GM23248 (cell line): ENCODE measurements at regions not wholly inside any gene's neighbourhood (a gene's known extent, or its start where the extent isn't known, plus 50 kb on each side); places are given as distances from the start of the nearest gene placed in this dataset.
"Not testable (repeated sequence)": the region's sequence is repeated elsewhere in the genome, so short reads cannot be mapped to it uniquely, and the experiment has no call there.

Experiments
- DNase-seq: peaks from one replicate; pipeline ENCODE4 v3.0.0-alpha.2; 2015
- H2AFZ ChIP-seq: fragments of 200-600 bp; sonication (generic); 2 replicates; pipeline ENCODE4 v1.6.1; 2016; ENCODE audit warnings: antibody characterized with exemption
- H3F3A ChIP-seq: fragments of 200-600 bp; sonication (generic); 2 replicates; pipeline ENCODE4 v1.6.1; 2016; ENCODE audit warnings: mild to moderate bottlenecking, antibody characterized with exemption, mixed run types; ENCODE audit not compliant: insufficient read depth
- H3K27ac ChIP-seq: fragments of 200-600 bp; sonication (generic); 2 replicates; pipeline ENCODE4 v1.5.1; 2016; ENCODE audit warnings: mild to moderate bottlenecking
- H3K27me3 ChIP-seq: fragments of 200-600 bp; sonication (generic); replicated peaks from 2 replicates; pipeline ENCODE4 v1.6.1; 2016; ENCODE audit warnings: mild to moderate bottlenecking; ENCODE audit not compliant: insufficient read depth
- H3K36me3 ChIP-seq: fragments of 200-600 bp; sonication (generic); 2 replicates; pipeline ENCODE4 v1.6.1; 2016; ENCODE audit warnings: low read depth, mild to moderate bottlenecking
- H3K4me1 ChIP-seq: fragments of 200-600 bp; sonication (generic); 2 replicates; pipeline ENCODE4 v1.6.1; 2016; ENCODE audit warnings: mild to moderate bottlenecking; ENCODE audit not compliant: insufficient read depth
- H3K4me2 ChIP-seq: fragments of 200-600 bp; sonication (generic); one replicate; pipeline ENCODE4 v1.6.1; 2016; ENCODE audit warnings: mild to moderate bottlenecking; ENCODE audit not compliant: unreplicated experiment
- H3K4me3 ChIP-seq: fragments of 200-600 bp; sonication (generic); 2 replicates; pipeline ENCODE4 v1.5.1; 2016; ENCODE audit warnings: mild to moderate bottlenecking
- H3K79me2 ChIP-seq: fragments of 200-600 bp; sonication (generic); 2 replicates; pipeline ENCODE4 v1.6.1; 2016; ENCODE audit warnings: mild to moderate bottlenecking; ENCODE audit not compliant: insufficient read depth
- H3K9ac ChIP-seq: fragments of 200-600 bp; sonication (generic); 2 replicates; pipeline ENCODE4 v1.6.1; 2016; ENCODE audit warnings: mild to moderate bottlenecking
- H3K9me2 ChIP-seq: fragments of 200-600 bp; sonication (generic); 2 replicates; pipeline ENCODE4 v1.6.1; 2016; ENCODE audit warnings: mixed run types, mild to moderate bottlenecking, moderate library complexity; ENCODE audit not compliant: insufficient read depth
- H3K9me3 ChIP-seq: fragments of 200-600 bp; sonication (generic); one replicate; pipeline ENCODE4 v1.6.1; 2017; ENCODE audit warnings: low read depth
- H4K20me1 ChIP-seq: fragments of 200-600 bp; sonication (generic); 2 replicates; pipeline ENCODE4 v1.6.0; 2016; ENCODE audit not compliant: insufficient read depth
- EZH2 ChIP-seq: fragments of 200-600 bp; sonication (generic); IDR thresholded peaks from 2 replicates; pipeline ENCODE4 v1.6.1; 2018; ENCODE audit warnings: antibody characterized with exemption, mild to moderate bottlenecking; ENCODE audit not compliant: insufficient read depth, poor library complexity, severe bottlenecking
- EZH2phosphoT487 ChIP-seq: fragments of 200-600 bp; sonication (generic); IDR thresholded peaks from 2 replicates; pipeline ENCODE4 v1.6.1; 2018; ENCODE audit warnings: antibody characterized with exemption, moderate library complexity, mild to moderate bottlenecking, low read depth; ENCODE audit not compliant: insufficient read depth
- WGBS, 2 experiments: methylation state at CpG; one replicate each; pipeline ENCODE4 v1.1.6; 2015 to 2017; ENCODE audit warnings: low lambda C conversion rate in 2 of 2, low coverage in 1 of 2; ENCODE audit errors: missing lambda C conversion rate in 2 of 2; 5-methylcytosine and 5-hydroxymethylcytosine counted together
- in situ Hi-C: fragments of 300-500 bp; cut with MboI; formaldehyde crosslinking; loops from 2 replicates; pipeline ENCODE4 v1.15.0; 2020

DNA sequence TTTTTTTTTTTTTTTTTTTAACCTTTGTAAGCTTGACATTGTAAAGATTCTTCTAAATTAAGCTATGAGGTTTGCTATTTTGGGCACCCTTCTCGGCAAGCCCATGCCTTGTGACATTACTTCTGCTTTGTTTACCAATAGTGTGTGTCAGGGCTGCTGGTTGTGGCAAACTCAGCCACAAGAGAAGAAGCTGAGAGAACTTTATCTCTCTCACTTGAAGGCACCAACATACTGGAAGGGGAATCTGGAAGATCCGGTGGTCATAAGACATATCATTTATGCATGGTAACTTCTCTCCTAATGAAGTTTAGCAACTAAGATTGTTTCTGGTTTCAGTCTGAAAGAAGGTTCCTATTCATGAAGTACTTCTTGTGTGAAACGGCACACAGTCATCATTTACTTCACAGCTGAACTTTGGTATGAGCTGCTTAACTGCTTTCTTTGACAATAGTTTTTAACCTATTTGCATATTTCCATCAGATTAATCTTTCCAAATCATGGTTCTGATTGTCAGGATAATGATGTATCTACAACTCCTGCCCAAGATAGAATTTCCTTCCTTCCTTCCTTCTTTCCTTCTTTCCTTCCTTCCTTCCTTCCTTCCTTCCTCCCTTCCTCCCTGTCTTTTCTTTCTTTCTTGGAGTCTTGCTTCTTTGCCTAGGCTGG, 189.3 kb downstream of the NFKBIZ start:
- DNase-seq, result no peak
- 0 out of 2 replicates have a peak, but pooled peaks cover 3% of the 10 kb centered on the region for H3K4me1 ChIP-seq
- TF ChIP-seq EZH2 (no peak), EZH2phosphoT487 (no peak)
- WGBS, 2 experiments, result 75 to 77% methylated on average over 3 of the region's 3 CpGs
- no peaks in the 10 kb centered on the region for H3F3A ChIP-seq
- in situ Hi-C loops, result no loop called here
- H3K36me3 ChIP-seq, result no peaks in the 10 kb centered on the region
- H3K4me3 ChIP-seq, result no peak overlapping the region
- H3K27ac ChIP-seq, result no peak overlapping the region
- H3K9me2 ChIP-seq, result no peaks in the 10 kb centered on the region
- H3K9me3 ChIP-seq, result no peaks in the 10 kb centered on the region
- H3K27me3 ChIP-seq, result no peaks in the 10 kb centered on the region
- no peak overlapping the region for H2AFZ ChIP-seq
- no peak overlapping the region for H3K4me2 ChIP-seq
- no peak overlapping the region for H3K9ac ChIP-seq
- H3K79me2 ChIP-seq, result no peaks in the 10 kb centered on the region
- H4K20me1 ChIP-seq, result no peaks in the 10 kb centered on the region

DNA sequence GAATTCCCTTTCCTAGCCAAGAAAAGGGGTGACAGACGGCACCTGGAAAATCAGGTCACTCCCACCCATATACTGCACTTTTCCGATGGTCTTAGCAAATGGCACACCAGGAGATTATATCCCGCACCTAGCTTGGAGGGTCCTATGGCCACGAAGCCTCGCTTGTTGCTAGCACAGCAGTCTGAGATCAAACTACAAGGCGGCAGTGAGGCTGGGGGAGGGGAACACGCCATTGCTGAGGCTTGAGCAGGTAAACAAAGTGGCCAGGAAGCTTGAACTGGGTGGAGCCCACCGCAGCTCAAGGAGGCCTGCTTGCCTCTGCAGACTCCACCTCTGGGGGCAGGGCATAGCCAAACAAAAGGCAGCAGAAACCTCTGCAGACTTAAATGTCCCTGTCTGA, 190.8 kb downstream of the NFKBIZ start:
- H3K27ac ChIP-seq, H3K36me3 ChIP-seq, H3K4me3 ChIP-seq, H3K27me3 ChIP-seq, H3K4me2 ChIP-seq, in situ Hi-C loops, H3K9me2 ChIP-seq, H3K9me3 ChIP-seq, H3K79me2 ChIP-seq, DNase-seq, H3K9ac ChIP-seq, H4K20me1 ChIP-seq, H2AFZ ChIP-seq, H3K4me1 ChIP-seq, H3F3A ChIP-seq: not testable (repeated sequence)
- 70 to 74% methylated on average over 8 of the region's 8 CpGs for WGBS, 2 experiments

DNA sequence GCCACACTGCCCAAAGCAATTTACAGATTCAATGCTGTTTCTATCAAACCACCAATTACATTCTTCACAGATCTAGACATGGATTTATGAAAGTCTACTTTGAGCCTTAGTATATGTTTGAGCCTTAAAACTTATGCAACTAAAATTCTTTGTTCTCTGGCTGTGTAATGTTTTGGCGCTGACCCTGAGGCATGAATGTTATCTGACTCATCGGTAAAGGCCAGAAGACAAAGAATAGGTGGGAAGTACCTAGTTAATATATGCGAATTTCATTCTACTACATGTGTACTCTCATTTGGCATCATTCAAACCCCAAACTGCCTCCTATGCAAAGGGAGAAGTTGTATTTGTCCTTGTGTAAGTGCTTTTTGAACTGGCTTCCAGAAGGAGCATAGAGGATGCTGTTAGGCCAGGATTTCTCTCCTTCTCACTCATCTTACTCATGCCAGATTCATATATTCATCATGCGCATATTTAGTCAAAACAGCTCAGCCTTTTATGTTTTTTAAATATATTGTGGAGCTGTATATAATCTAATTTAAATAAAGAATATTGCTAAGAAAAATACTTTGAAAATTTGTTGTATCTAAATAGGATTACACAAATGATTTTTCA, 204.2 kb downstream of the NFKBIZ start:
- H3K36me3 ChIP-seq, result no peaks in the 10 kb centered on the region
- H3K4me2 ChIP-seq, result peak overlapping the region; percentile 7
- H3K9me3 ChIP-seq, result no peaks in the 10 kb centered on the region
- no peak for TF ChIP-seq EZH2phosphoT487
- no peak for TF ChIP-seq EZH2
- no peak overlapping the region for H3K4me3 ChIP-seq
- 10 to 12% methylated on average over 4 of the region's 4 CpGs for WGBS, 2 experiments
- H3K79me2 ChIP-seq, result no peaks in the 10 kb centered on the region
- no peaks in the 10 kb centered on the region for H4K20me1 ChIP-seq
- in situ Hi-C loops, result no loop called here
- DNase-seq, result peak; percentile 84
- H3K27me3 ChIP-seq, result no peaks in the 10 kb centered on the region
- no peak overlapping the region for H2AFZ ChIP-seq
- H3K27ac ChIP-seq, result peak overlapping the region; percentile 21
- peaks cover 19% of the 10 kb centered on the region for H3F3A ChIP-seq
- H3K9ac ChIP-seq, result no peak overlapping the region
- peaks cover 4% of the 10 kb centered on the region; the same call in 1 of the 2 replicates for H3K9me2 ChIP-seq
- peaks cover 21% of the 10 kb centered on the region for H3K4me1 ChIP-seq

DNA sequence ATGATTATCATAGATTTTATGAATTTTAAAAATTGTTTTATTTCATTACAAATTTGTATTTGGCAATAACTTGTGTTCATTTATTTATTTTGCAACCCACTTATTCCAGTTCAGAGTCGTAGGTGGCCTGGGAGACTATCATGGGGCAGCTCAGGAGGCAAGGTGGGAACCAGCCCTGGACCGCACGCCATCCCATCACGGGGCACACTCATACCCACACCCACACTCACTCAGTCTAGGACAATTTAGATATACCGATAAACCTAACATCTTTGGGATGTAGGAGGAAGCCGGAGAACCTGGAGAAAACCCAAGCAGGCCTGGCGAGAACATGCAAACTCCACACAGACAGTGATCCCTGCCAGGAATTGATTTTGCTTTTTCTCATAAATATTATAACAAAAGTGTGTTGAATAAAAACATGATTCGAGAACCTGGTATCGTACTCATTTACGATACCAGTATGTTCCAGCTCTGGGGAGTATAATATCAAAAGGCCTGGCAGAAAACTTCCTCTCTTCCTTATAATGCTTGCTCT, 205.3 kb downstream of the NFKBIZ start:
- Histone ChIP-seq H4K20me1 (no peaks in the 10 kb centered on the region), H3K4me1 (peaks cover 21% of the 10 kb centered on the region), H3K36me3 (no peaks in the 10 kb centered on the region), H3K27ac (no peak overlapping the region), H2AFZ (peak overlapping the region; percentile 21; the same call in 1 of the 2 replicates), H3K79me2 (no peaks in the 10 kb centered on the region), H3K4me3 (no peak overlapping the region), H3K9me2 (peaks cover 4% of the 10 kb centered on the region; the same call in 1 of the 2 replicates), H3K9me3 (no peaks in the 10 kb centered on the region), H3F3A (peaks cover 19% of the 10 kb centered on the region), H3K4me2 (no peak overlapping the region), H3K9ac (no peak overlapping the region), H3K27me3 (no peaks in the 10 kb centered on the region)
- TF ChIP-seq EZH2 (no peak), EZH2phosphoT487 (no peak)
- WGBS, 2 experiments, result 24 to 28% methylated on average over 10 of the region's 10 CpGs
- in situ Hi-C loops, result no loop called here
- no peak for DNase-seq
